A549 (cell line): ENCODE measurements at regions not wholly inside any gene's neighbourhood (a gene's known extent, or its start where the extent isn't known, plus 50 kb on each side); places are given as distances from the start of the nearest gene placed in this dataset.

Experiments used
- ATAC-seq, 2 experiments: fragments of 200-7000 bp in 1 of 2; fragments of >200 bp in 1 of 2; cut with Nextera tagmentation in 1 of 2; cut with Tn5 transposase in 1 of 2; 3 replicates each; pipeline versions ENCODE4 v1.8.0 to v1.9.1; 2018 to 2020; ENCODE audit warnings: mild to moderate bottlenecking in 1 of 2, moderate library complexity in 1 of 2
- CTCF ChIA-PET: fragments of 300-600 bp; sonication (Branson Sonifier 250); formaldehyde crosslinking; extraction: SDS; loops from one replicate; lab custom pipeline; 2021; ENCODE audit warnings: antibody characterized with exemption, inconsistent platforms; lab: Yijun Ruan, JAX
- POLR2A ChIA-PET: fragments of 350-600 bp; formaldehyde crosslinking; extraction: SDS; loops from one replicate; lab custom pipeline; 2021; ENCODE audit warnings: antibody characterized with exemption, inconsistent platforms; lab: Yijun Ruan, JAX
- DNase-seq, 2 experiments: peaks; one replicate each; pipeline versions ENCODE4 v3.0.0 to v3.0.0-alpha.2; 2011 to 2016; ENCODE audit warnings: low read depth in 1 of 2, low spot score in 1 of 2
- FAIRE-seq: peaks from 2 replicates; lab custom pipeline; 2011; peaks lifted over from hg19 to GRCh38; lab: Jason Lieb, UNC
- H3K27ac ChIP-seq, 2 experiments: fragments of >200 bp; sonication (Bioruptor Twin); formaldehyde crosslinking; 3 replicates each; pipeline ENCODE4 v1.5.1; 2016 to 2017
- H3K4me1 ChIP-seq: fragments of >200 bp; sonication (Bioruptor Twin); formaldehyde crosslinking; 3 replicates; pipeline ENCODE4 v1.6.1; 2016
- H3K4me2 ChIP-seq: fragments of >200 bp; sonication (Bioruptor Twin); formaldehyde crosslinking; 3 replicates; pipeline ENCODE4 v1.6.1; 2016
- H3K4me3 ChIP-seq: fragments of >200 bp; sonication (Bioruptor Twin); formaldehyde crosslinking; 3 replicates; pipeline ENCODE4 v1.5.1; 2016
- H3K9me3 ChIP-seq: fragments of >200 bp; sonication (Bioruptor Twin); formaldehyde crosslinking; 3 replicates; pipeline ENCODE4 v1.6.1; 2016
- CBX2 ChIP-seq: fragments of 200-600 bp; sonication (generic); IDR thresholded peaks from 2 replicates; pipeline ENCODE4 v1.6.1; 2016; ENCODE audit warnings: low read depth, mild to moderate bottlenecking, borderline replicate concordance
- CBX8 ChIP-seq: fragments of 200-600 bp; sonication (generic); IDR thresholded peaks from 2 replicates; pipeline ENCODE4 v1.6.1; 2016
- CHD4 ChIP-seq: fragments of 200-600 bp; sonication (generic); IDR thresholded peaks from 2 replicates; pipeline ENCODE4 v1.6.1; 2016; ENCODE audit warnings: antibody characterized with exemption, mild to moderate bottlenecking, borderline replicate concordance
- EHMT2 ChIP-seq: fragments of 200-600 bp; sonication (generic); IDR thresholded peaks from 2 replicates; pipeline ENCODE4 v1.6.1; 2016; ENCODE audit warnings: antibody characterized with exemption, low read depth, mild to moderate bottlenecking, moderate library complexity
- EP300 ChIP-seq, 2 experiments: fragments of >200 bp; sonication (Bioruptor Twin); formaldehyde crosslinking; IDR thresholded peaks; 2 replicates in 1 of 2; 3 replicates in 1 of 2; pipeline ENCODE4 v1.6.1; 2016 to 2017
- FOSL2 ChIP-seq, 2 experiments: fragments of 450-650 bp in 1 of 2; fragments of >200 bp in 1 of 2; sonication (Bioruptor Twin) in 1 of 2; formaldehyde crosslinking; IDR thresholded peaks; 2 replicates each; pipeline versions ENCODE4 v1.5.0 to v1.6.1; 2016 to 2020; ENCODE audit warnings: mild to moderate bottlenecking in 1 of 2, moderate library complexity in 1 of 2
- GATA3 ChIP-seq: IDR thresholded peaks from 2 replicates; pipeline ENCODE4 v1.6.1; 2012; ENCODE audit warnings: borderline replicate concordance
- HES2 ChIP-seq: fragments of >200 bp; sonication (Bioruptor Twin); formaldehyde crosslinking; IDR thresholded peaks from 2 replicates; pipeline ENCODE4 v1.6.1; 2016
- HOXA7 ChIP-seq: fragments of 250-450 bp; sonication (Bioruptor Pico); IDR thresholded peaks from 2 replicates; pipeline ENCODE4 v1.5.0; 2020; ENCODE audit warnings: mild to moderate bottlenecking, moderate library complexity
- JUN ChIP-seq, 2 experiments: fragments of >200 bp; sonication (Bioruptor Twin); formaldehyde crosslinking; IDR thresholded peaks; 2 replicates in 1 of 2; 3 replicates in 1 of 2; pipeline ENCODE4 v1.6.1; 2016 to 2017
- MAZ ChIP-seq: fragments of 150-350 bp; IDR thresholded peaks from 2 replicates; pipeline ENCODE4 v1.6.1; 2014; ENCODE audit warnings: antibody characterized with exemption, low read depth, low read length, borderline replicate concordance
- NFE2L2 ChIP-seq: fragments of 150-350 bp; conservative IDR thresholded peaks from 2 replicates; pipeline ENCODE4 v1.6.1; 2014; ENCODE audit warnings: low read length
- RAD21 ChIP-seq, 2 experiments: fragments of >200 bp in 1 of 2; sonication (Bioruptor Twin) in 1 of 2; formaldehyde crosslinking in 1 of 2; IDR thresholded peaks in 1 of 2; conservative IDR thresholded peaks in 1 of 2; 2 replicates in 1 of 2; 3 replicates in 1 of 2; pipeline ENCODE4 v1.6.1; 2012 to 2018; ENCODE audit warnings: inconsistent platforms in 1 of 2
- RARB ChIP-seq: fragments of 250-450 bp; sonication (Bioruptor Pico); IDR thresholded peaks from 2 replicates; pipeline ENCODE4 v1.8.0; 2021; ENCODE audit warnings: mild to moderate bottlenecking, moderate library complexity
- RCOR1 ChIP-seq: fragments of 150-350 bp; IDR thresholded peaks from 2 replicates; pipeline ENCODE4 v1.6.1; 2014; ENCODE audit warnings: antibody characterized with exemption, low read length, low read depth
- REST ChIP-seq: fragments of 200-600 bp; sonication (generic); IDR thresholded peaks from 2 replicates; pipeline ENCODE4 v1.6.1; 2016; ENCODE audit warnings: antibody characterized with exemption, mild to moderate bottlenecking, moderate library complexity
- RFX5 ChIP-seq: fragments of 450-650 bp; IDR thresholded peaks from 2 replicates; pipeline ENCODE4 v1.7.1; 2014; ENCODE audit warnings: antibody characterized with exemption, mild to moderate bottlenecking, moderate library complexity
- SREBF2 ChIP-seq: fragments of 450-650 bp; IDR thresholded peaks from 2 replicates; pipeline ENCODE4 v1.6.1; 2014; ENCODE audit warnings: mild to moderate bottlenecking, moderate library complexity
- TFCP2L1 ChIP-seq: fragments of 250-450 bp; sonication (Bioruptor Pico); IDR thresholded peaks from 2 replicates; pipeline ENCODE4 v1.5.0; 2021; ENCODE audit warnings: mild to moderate bottlenecking
- TP53 ChIP-seq: fragments of 250-450 bp; sonication (Bioruptor Pico); IDR thresholded peaks from 2 replicates; pipeline ENCODE4 v1.5.0; 2021; ENCODE audit warnings: mild to moderate bottlenecking, moderate library complexity
- USF2 ChIP-seq: fragments of 450-650 bp; IDR thresholded peaks from 2 replicates; pipeline ENCODE4 v1.6.1; 2014; ENCODE audit warnings: antibody characterized with exemption
- ZC3H11A ChIP-seq: fragments of 450-650 bp; IDR thresholded peaks from 2 replicates; pipeline ENCODE4 v1.6.1; 2014; ENCODE audit warnings: antibody characterized with exemption, mild to moderate bottlenecking
- ZNF302 ChIP-seq: fragments of 250-450 bp; sonication (Bioruptor Pico); IDR thresholded peaks from 2 replicates; pipeline ENCODE4 v1.9.0; 2021; ENCODE audit warnings: inconsistent platforms, mild to moderate bottlenecking, moderate library complexity
- WGBS: methylation state at CpG from one replicate; pipeline ENCODE4 v1.1.6; 2017; ENCODE audit errors: missing lambda C conversion rate; 5-methylcytosine and 5-hydroxymethylcytosine counted together

- CTCF ChIA-PET, result no interaction called here
- POLR2A ChIA-PET, result no interaction called here
- no peak for DNase-seq
- ATAC-seq, result no peak
- Histone ChIP-seq H3K4me1 (no peaks in the 10 kb centered on the region), H3K4me3 (no peak overlapping the region), H3K4me2 (no peak overlapping the region), H3K9me3 (peaks cover 3% of the 10 kb centered on the region; the same call in 1 of the 3 replicates), H3K27ac (no peak overlapping the region)
- FAIRE-seq, result no peak
- WGBS, result 4% methylated on average over 4 of the region's 4 CpGs
- TF ChIP-seq MAZ, result no peak
Measured at GRCh38 chr2:34547340-34547739, 948.2 kb upstream of the FAM98A start.

GRCh38 chr2:34545486-34546136, 946.5 kb upstream of the FAM98A start:
- no peak for FAIRE-seq
- no peaks in the 10 kb centered on the region for H3K4me1 ChIP-seq
- ChIA-PET POLR2A (no interaction called here), CTCF (interaction anchor here (0.8 kb wide), 1 partner anchor 23 kb away, joined by 3 read pairs; no protein-coding TSS in a partner anchor)
- H3K27ac ChIP-seq, result no peak overlapping the region
- no peak for ATAC-seq
- H3K9me3 ChIP-seq, result peaks cover 6% of the 10 kb centered on the region; the same call in 2 of the 3 replicates
- WGBS, result 30% methylated on average over 12 of the region's 12 CpGs
- no peak overlapping the region for H3K4me2 ChIP-seq
- DNase-seq, result no peak
- H3K4me3 ChIP-seq, result no peak overlapping the region
- TF ChIP-seq ZC3H11A (no peak), FOSL2 (IDR thresholded peaks at IDR 0.05) (no peak), FOSL2 (CRISPR knock-in tag; IDR thresholded peaks at IDR 0.05) (no peak), SREBF2 (no peak), REST (no peak)

- ChIA-PET CTCF (no interaction called here), POLR2A (interaction anchor here (0.7 kb wide), 1 partner anchor 221 kb away, joined by 3 read pairs; no protein-coding TSS in a partner anchor)
- Histone ChIP-seq H3K4me2 (no peak overlapping the region), H3K9me3 (no peaks in the 10 kb centered on the region; the same call in 2 of the 3 replicates), H3K27ac (no peak overlapping the region), H3K4me3 (no peak overlapping the region), H3K4me1 (no peaks in the 10 kb centered on the region)
- DNase-seq (no peak), FAIRE-seq (no peak), ATAC-seq (no peak)
- TF ChIP-seq CHD4, result no peak
- no peak for TF ChIP-seq HOXA7
- TF ChIP-seq TFCP2L1, result no peak
- no peak for TF ChIP-seq CBX2
- TF ChIP-seq CBX8, result no peak
- no peak for TF ChIP-seq SREBF2
- no peak for TF ChIP-seq ZNF302
- no peak for TF ChIP-seq RFX5
- TF ChIP-seq USF2, result no peak
- no peak for TF ChIP-seq GATA3
- no peak for TF ChIP-seq EP300 (IDR thresholded peaks at IDR 0.05)
- no peak for TF ChIP-seq EHMT2
- no peak for TF ChIP-seq HES2
- TF ChIP-seq RARB (CRISPR knock-in tag), result no peak
- no peak for TF ChIP-seq RCOR1
- no peak for TF ChIP-seq TP53
- TF ChIP-seq JUN (IDR thresholded peaks at IDR 0.05), result no peak
- no peak for TF ChIP-seq NFE2L2
- no peak for TF ChIP-seq RAD21 (conservative IDR thresholded peaks at IDR 0.05 in 1 of 2, IDR thresholded peaks at IDR 0.05 in 1 of 2)
- 2% methylated on average over 3 of the region's 3 CpGs for WGBS
Measured at GRCh38 chr2:34534761-34535160, 935.7 kb upstream of the FAM98A start.
